Endothelial cell of umbilical vein (primary cell): ENCODE measurements at regions not wholly inside any gene's neighbourhood (a gene's known extent, or its start where the extent isn't known, plus 50 kb on each side); places are given as distances from the start of the nearest gene placed in this dataset.

Source experiments
- BruUV-seq: library from RNA; stranded (reverse); fragments of 400-500 nt; replicated peaks from 2 replicates; lab custom pipeline; 2021; lab: Mats Ljungman, UMichigan
- CTCF ChIA-PET: fragments of 300-600, 350-600 bp; sonication (Branson Sonifier 250); formaldehyde crosslinking; loops from one replicate; lab custom pipeline; 2021; ENCODE audit warnings: antibody characterized with exemption, inconsistent platforms; lab: Charles Lee
- POLR2A ChIA-PET: fragments of 300-600, 350-600 bp; sonication (Branson Sonifier 250); formaldehyde crosslinking; loops from one replicate; lab custom pipeline; 2021; ENCODE audit warnings: antibody characterized with exemption, inconsistent platforms; lab: Charles Lee
- DNase-seq: peaks from one replicate; pipeline ENCODE4 v3.0.0-alpha.2; 2011; ENCODE audit warnings: low read depth, low spot score
- FAIRE-seq: peaks from 2 replicates; lab custom pipeline; 2011; peaks lifted over from hg19 to GRCh38; lab: Jason Lieb, UNC
- H2AFZ ChIP-seq: 2 replicates; pipeline ENCODE4 v1.6.0; 2012; ENCODE audit warnings: low read depth, low read length, control low read depth, inconsistent platforms
- H3K27ac ChIP-seq: 2 replicates; pipeline ENCODE4 v1.5.1; 2011; ENCODE audit warnings: low read depth, mild to moderate bottlenecking, control low read depth, low read length, moderate library complexity; ENCODE audit not compliant: insufficient read depth
- H3K27me3 ChIP-seq, 2 experiments: 2 replicates each; pipeline versions ENCODE4 v1.6.0 to v1.6.1; 2011; ENCODE audit warnings: low read length in 2 of 2, mixed read lengths in 1 of 2; ENCODE audit not compliant: control insufficient read depth in 2 of 2, insufficient read depth in 2 of 2
- H3K36me3 ChIP-seq, 2 experiments: 2 replicates in 1 of 2; 3 replicates in 1 of 2; pipeline ENCODE4 v1.5.1; 2011; ENCODE audit warnings: low read length in 2 of 2, mild to moderate bottlenecking in 1 of 2, moderate library complexity in 1 of 2; ENCODE audit not compliant: control insufficient read depth in 2 of 2, insufficient read depth in 2 of 2; ENCODE audit errors: extremely low read depth in 1 of 2
- H3K4me1 ChIP-seq: 3 replicates; pipeline ENCODE4 v1.5.1; 2011; ENCODE audit warnings: mild to moderate bottlenecking, low read length; ENCODE audit not compliant: control insufficient read depth, insufficient read depth; ENCODE audit errors: extremely low read depth
- H3K4me2 ChIP-seq: 2 replicates; pipeline ENCODE4 v1.6.1; 2011; ENCODE audit warnings: low read length, control low read depth, mixed read lengths; ENCODE audit not compliant: insufficient read depth
- H3K4me3 ChIP-seq, 3 experiments: fragments of 200-600 bp in 1 of 3; sonication (generic), shearing (Covaris generic) in 1 of 3; replicated peaks in 1 of 3; 2 replicates each; pipeline ENCODE4 v1.5.1; 2011 to 2016; ENCODE audit warnings: control low read depth in 3 of 3, low read length in 3 of 3, mild to moderate bottlenecking in 2 of 3, inconsistent platforms in 1 of 3, low read depth in 1 of 3, moderate library complexity in 1 of 3; ENCODE audit not compliant: insufficient read depth in 1 of 3
- H3K79me2 ChIP-seq: 2 replicates; pipeline ENCODE4 v1.6.0; 2012; ENCODE audit warnings: low read length, inconsistent platforms; ENCODE audit not compliant: control insufficient read depth, insufficient read depth
- H3K9ac ChIP-seq: replicated peaks from 2 replicates; pipeline ENCODE3; 2011; ENCODE audit warnings: low read length, control low read depth; ENCODE audit not compliant: insufficient read depth; ENCODE audit errors: extremely low read depth
- H3K9me1 ChIP-seq: replicated peaks from 3 replicates; pipeline ENCODE4 v1.6.0; 2011; ENCODE audit warnings: mild to moderate bottlenecking, low read length; ENCODE audit not compliant: control insufficient read depth, insufficient read depth; ENCODE audit errors: extremely low read depth
- H3K9me3 ChIP-seq: replicated peaks from 2 replicates; pipeline ENCODE4 v1.5.1; 2012; ENCODE audit warnings: low read length, inconsistent platforms; ENCODE audit not compliant: control insufficient read depth, insufficient read depth
- H4K20me1 ChIP-seq: replicated peaks from 2 replicates; pipeline ENCODE3; 2011; ENCODE audit warnings: mild to moderate bottlenecking, low read length; ENCODE audit not compliant: control insufficient read depth, insufficient read depth; ENCODE audit errors: extremely low read depth
- EZH2 ChIP-seq: IDR thresholded peaks from 2 replicates; pipeline ENCODE4 v1.6.1; 2012; ENCODE audit warnings: borderline replicate concordance, low read depth, mild to moderate bottlenecking, moderate library complexity, low read length, inconsistent platforms; ENCODE audit not compliant: severe bottlenecking
- FOS ChIP-seq: IDR thresholded peaks from 2 replicates; pipeline ENCODE4 v1.6.1; 2011; ENCODE audit warnings: mild to moderate bottlenecking, low read length, moderate library complexity, borderline replicate concordance; ENCODE audit not compliant: insufficient read depth
- GATA2 ChIP-seq: IDR thresholded peaks from 2 replicates; pipeline ENCODE4 v1.7.0; 2011; ENCODE audit warnings: low read depth, mild to moderate bottlenecking, moderate library complexity, mixed read lengths, low read length; ENCODE audit not compliant: insufficient read length, insufficient read depth
- JUN ChIP-seq: IDR thresholded peaks from 2 replicates; pipeline ENCODE4 v1.6.1; 2011; ENCODE audit warnings: borderline replicate concordance, low read depth; ENCODE audit not compliant: insufficient read length, insufficient read depth
- MAX ChIP-seq: IDR thresholded peaks from 2 replicates; pipeline ENCODE4 v1.6.1; 2011; ENCODE audit not compliant: insufficient read depth, insufficient read length
- MYC ChIP-seq: IDR thresholded peaks from one replicate; pipeline ENCODE4 v1.6.1; 2011; ENCODE audit warnings: mild to moderate bottlenecking, low read depth, low read length
- POLR2A ChIP-seq: IDR thresholded peaks from 2 replicates; pipeline ENCODE4 v1.6.1; 2012; ENCODE audit warnings: low read depth, mild to moderate bottlenecking, control low read depth, low read length
- POLR2AphosphoS5 ChIP-seq: IDR thresholded peaks from 2 replicates; pipeline ENCODE4 v1.6.1; 2012; ENCODE audit warnings: low read depth, mild to moderate bottlenecking, control low read depth, low read length, moderate library complexity; ENCODE audit not compliant: insufficient read depth
- dilution Hi-C: fragments of 300-500 bp; cut with MboI; formaldehyde crosslinking; loops from one replicate; pipeline ENCODE4 v1.15.0; 2019; ENCODE audit warnings: low sequenced_read_pairs; ENCODE audit not compliant: extremely low pct_ligation_motif_present
- intact Hi-C: fragments of 100-400 bp; cut with micrococcal nuclease; formaldehyde crosslinking; loops from one replicate; pipeline ENCODE4 v1.10.0; 2022
- TF ChIP-seq, protein P1 (sequence below), 2 donors: IDR thresholded peaks; 1 replicate in 1 of 2; 2 replicates in 1 of 2; pipeline ENCODE4 v1.5.1; 2011; ENCODE audit warnings: low read length in 2 of 2, mild to moderate bottlenecking in 2 of 2, moderate library complexity in 2 of 2, control low read depth in 1 of 2, inconsistent platforms in 1 of 2, low read depth in 1 of 2; ENCODE audit not compliant: insufficient read depth in 1 of 2; ENCODE audit errors: extremely low read depth in 1 of 2

- Histone ChIP-seq H3K4me2 (no peak overlapping the region), H3K9ac (no peak overlapping the region), H3K36me3 (no peaks in the 10 kb centered on the region), H3K9me1 (no peaks in the 10 kb centered on the region), H4K20me1 (no peaks in the 10 kb centered on the region), H3K9me3 (no peaks in the 10 kb centered on the region), H3K4me1 (no peaks in the 10 kb centered on the region), H3K4me3 (no peak overlapping the region), H3K79me2 (no peaks in the 10 kb centered on the region), H3K27me3 (no peaks in the 10 kb centered on the region), H2AFZ (no peak overlapping the region), H3K27ac (no peak overlapping the region)
- FAIRE-seq (no peak), DNase-seq (no peak)
- no TSS peak for BruUV-seq
- POLR2A ChIA-PET: no interaction called here
- intact Hi-C loops: no loop called here
- CTCF ChIA-PET: no interaction called here
- dilution Hi-C loops: no loop called here
- TF ChIP-seq EZH2 (no peak), POLR2AphosphoS5 (no peak), GATA2 (no peak), MYC (no peak), MAX (no peak), FOS (no peak), POLR2A (no peak), JUN (no peak)
- TF ChIP-seq, protein P1, sequence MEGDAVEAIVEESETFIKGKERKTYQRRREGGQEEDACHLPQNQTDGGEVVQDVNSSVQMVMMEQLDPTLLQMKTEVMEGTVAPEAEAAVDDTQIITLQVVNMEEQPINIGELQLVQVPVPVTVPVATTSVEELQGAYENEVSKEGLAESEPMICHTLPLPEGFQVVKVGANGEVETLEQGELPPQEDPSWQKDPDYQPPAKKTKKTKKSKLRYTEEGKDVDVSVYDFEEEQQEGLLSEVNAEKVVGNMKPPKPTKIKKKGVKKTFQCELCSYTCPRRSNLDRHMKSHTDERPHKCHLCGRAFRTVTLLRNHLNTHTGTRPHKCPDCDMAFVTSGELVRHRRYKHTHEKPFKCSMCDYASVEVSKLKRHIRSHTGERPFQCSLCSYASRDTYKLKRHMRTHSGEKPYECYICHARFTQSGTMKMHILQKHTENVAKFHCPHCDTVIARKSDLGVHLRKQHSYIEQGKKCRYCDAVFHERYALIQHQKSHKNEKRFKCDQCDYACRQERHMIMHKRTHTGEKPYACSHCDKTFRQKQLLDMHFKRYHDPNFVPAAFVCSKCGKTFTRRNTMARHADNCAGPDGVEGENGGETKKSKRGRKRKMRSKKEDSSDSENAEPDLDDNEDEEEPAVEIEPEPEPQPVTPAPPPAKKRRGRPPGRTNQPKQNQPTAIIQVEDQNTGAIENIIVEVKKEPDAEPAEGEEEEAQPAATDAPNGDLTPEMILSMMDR (IDR thresholded peaks at IDR 0.05; ENCODE audit: extremely low read depth in 1 of 2, insufficient read depth in 1 of 2, low read depth in 1 of 2, low read length in 2 of 2): no peak
Measured at GRCh38 chr13:103246581-103247200, 180.5 kb upstream of the SLC10A2 start.
